ENCODE measurements at regions not wholly inside any gene's neighbourhood (a gene's known extent, or its start where the extent isn't known, plus 50 kb on each side); places are given as distances from the start of the nearest gene placed in this dataset.

DNA sequence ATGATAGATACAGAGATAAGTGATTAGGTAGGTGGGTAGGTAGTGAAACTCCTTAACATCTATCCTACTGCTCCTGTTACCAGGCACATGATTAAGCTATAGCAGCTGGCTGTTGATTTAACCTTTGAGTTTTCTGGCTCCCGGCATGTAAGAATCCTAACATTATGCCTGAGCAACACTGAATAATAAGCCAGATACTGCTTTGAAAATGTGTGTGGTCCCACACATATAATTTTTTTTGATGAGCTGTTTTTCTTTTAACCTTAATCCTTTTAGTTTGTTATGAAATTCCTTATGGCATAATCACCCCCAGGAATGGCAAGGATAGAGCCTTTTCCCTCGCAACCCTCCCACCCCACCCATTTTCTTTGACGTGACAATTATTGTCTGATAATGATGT, 104.2 kb upstream of the NEUROD1 start:
- Histone ChIP-seq H3K9me3 (ENCODE audit: control insufficient read depth, low read depth, low read length) (no peaks in the 10 kb centered on the region), H4K8ac (replicated peaks; ENCODE audit: insufficient read length, low read depth, low read length) (no peak overlapping the region), H3K4ac (ENCODE audit: low read depth, low read length) (no peak overlapping the region), H3K27me3 (ENCODE audit: insufficient read depth, low read length) (no peaks in the 10 kb centered on the region), H2BK12ac (ENCODE audit: insufficient read length, low read depth, low read length) (no peak overlapping the region), H3K23ac (ENCODE audit: insufficient read length, low read depth, low read length) (no peak overlapping the region), H3K18ac (ENCODE audit: insufficient read length, low read depth, low read length) (no peak overlapping the region), H3K4me1 (ENCODE audit: insufficient read depth, low read length) (no peaks in the 10 kb centered on the region), H2BK20ac (ENCODE audit: low read depth, low read length, poor library complexity, severe bottlenecking) (no peak overlapping the region), H4K91ac (ENCODE audit: insufficient read length, low read depth, low read length) (no peak overlapping the region), H3K79me2 (ENCODE audit: insufficient read depth, low read length) (no peaks in the 10 kb centered on the region), H3K23me2 (ENCODE audit: insufficient read length, low read depth, low read length, poor library complexity, severe bottlenecking) (no peaks in the 10 kb centered on the region), H2BK120ac (ENCODE audit: low read depth, low read length, poor library complexity, severe bottlenecking) (no peak overlapping the region), H3K27ac (ENCODE audit: insufficient read length, low read depth, low read length) (no peak overlapping the region), H3K56ac (ENCODE audit: insufficient read length, low read depth, low read length) (no peak overlapping the region), H2AK5ac (ENCODE audit: insufficient read length, low read length) (no peak overlapping the region), H3K14ac (ENCODE audit: insufficient read depth, low read length) (no peak overlapping the region), H3T11ph (ENCODE audit: low read length) (no peak overlapping the region), H4K5ac (ENCODE audit: insufficient read length, low read depth, low read length) (no peak overlapping the region), H2BK15ac (ENCODE audit: low read depth, low read length) (no peak overlapping the region), H3K79me1 (ENCODE audit: insufficient read depth, low read depth, low read length, poor library complexity, severe bottlenecking) (no peaks in the 10 kb centered on the region), H4K20me1 (ENCODE audit: control insufficient read depth, insufficient read depth, insufficient read length) (no peaks in the 10 kb centered on the region), H2AFZ (ENCODE audit: low read length) (no peak overlapping the region), H3K9ac (ENCODE audit: extremely low read depth, insufficient read length, low read length) (no peak overlapping the region), H3K4me2 (ENCODE audit: insufficient read depth, insufficient read length, low read length) (no peak overlapping the region), H2BK5ac (ENCODE audit: insufficient read length, low read length) (no peak overlapping the region)
- Mint-ChIP-seq H3K27me3 (ENCODE audit: low read depth) (no peaks in the 10 kb centered on the region), H3K4me3 (no peak overlapping the region), H3K36me3 (ENCODE audit: insufficient read depth in 1 of 3, low read depth in 3 of 3) (no peaks in the 10 kb centered on the region), H3K4me1 (peaks cover 6 to 9% of the 10 kb centered on the region in 2 experiments), H3K9me3 (no peaks in the 10 kb centered on the region), H3K27ac (no peak overlapping the region)
- WGBS (ENCODE audit: extremely low coverage, insufficient read length, low lambda C conversion rate) = no CpG with 5 or more reads among the region's 3 CpGs
- TF ChIP-seq, protein P1, sequence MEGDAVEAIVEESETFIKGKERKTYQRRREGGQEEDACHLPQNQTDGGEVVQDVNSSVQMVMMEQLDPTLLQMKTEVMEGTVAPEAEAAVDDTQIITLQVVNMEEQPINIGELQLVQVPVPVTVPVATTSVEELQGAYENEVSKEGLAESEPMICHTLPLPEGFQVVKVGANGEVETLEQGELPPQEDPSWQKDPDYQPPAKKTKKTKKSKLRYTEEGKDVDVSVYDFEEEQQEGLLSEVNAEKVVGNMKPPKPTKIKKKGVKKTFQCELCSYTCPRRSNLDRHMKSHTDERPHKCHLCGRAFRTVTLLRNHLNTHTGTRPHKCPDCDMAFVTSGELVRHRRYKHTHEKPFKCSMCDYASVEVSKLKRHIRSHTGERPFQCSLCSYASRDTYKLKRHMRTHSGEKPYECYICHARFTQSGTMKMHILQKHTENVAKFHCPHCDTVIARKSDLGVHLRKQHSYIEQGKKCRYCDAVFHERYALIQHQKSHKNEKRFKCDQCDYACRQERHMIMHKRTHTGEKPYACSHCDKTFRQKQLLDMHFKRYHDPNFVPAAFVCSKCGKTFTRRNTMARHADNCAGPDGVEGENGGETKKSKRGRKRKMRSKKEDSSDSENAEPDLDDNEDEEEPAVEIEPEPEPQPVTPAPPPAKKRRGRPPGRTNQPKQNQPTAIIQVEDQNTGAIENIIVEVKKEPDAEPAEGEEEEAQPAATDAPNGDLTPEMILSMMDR (conservative IDR thresholded peaks at IDR 0.05) = no peak
- no peak for DNase-seq

Measured in H9 (cell line).